ENCODE measurements at regions not wholly inside any gene's neighbourhood (a gene's known extent, or its start where the extent isn't known, plus 50 kb on each side); places are given as distances from the start of the nearest gene placed in this dataset.

DNA sequence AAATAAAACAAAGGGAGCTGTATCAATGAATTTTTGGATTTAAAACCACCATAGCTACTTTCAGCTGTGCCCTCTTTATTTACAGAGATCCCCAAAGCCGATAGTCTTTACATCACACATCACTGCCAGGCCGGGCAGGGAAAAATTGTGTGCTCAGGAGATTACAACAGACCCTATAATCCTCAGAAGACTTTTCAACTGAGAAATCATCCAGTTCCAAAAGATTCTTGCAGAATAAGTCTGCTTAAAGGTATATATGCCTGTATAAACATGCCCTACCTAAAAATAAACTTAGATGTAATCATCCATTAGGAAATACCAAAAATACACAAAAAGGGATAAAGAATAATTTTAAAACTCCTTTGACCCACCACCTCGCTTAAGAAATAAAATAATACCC, 70.1 kb upstream of the MAP1LC3B2 start:
- TF ChIP-seq, protein P1, sequence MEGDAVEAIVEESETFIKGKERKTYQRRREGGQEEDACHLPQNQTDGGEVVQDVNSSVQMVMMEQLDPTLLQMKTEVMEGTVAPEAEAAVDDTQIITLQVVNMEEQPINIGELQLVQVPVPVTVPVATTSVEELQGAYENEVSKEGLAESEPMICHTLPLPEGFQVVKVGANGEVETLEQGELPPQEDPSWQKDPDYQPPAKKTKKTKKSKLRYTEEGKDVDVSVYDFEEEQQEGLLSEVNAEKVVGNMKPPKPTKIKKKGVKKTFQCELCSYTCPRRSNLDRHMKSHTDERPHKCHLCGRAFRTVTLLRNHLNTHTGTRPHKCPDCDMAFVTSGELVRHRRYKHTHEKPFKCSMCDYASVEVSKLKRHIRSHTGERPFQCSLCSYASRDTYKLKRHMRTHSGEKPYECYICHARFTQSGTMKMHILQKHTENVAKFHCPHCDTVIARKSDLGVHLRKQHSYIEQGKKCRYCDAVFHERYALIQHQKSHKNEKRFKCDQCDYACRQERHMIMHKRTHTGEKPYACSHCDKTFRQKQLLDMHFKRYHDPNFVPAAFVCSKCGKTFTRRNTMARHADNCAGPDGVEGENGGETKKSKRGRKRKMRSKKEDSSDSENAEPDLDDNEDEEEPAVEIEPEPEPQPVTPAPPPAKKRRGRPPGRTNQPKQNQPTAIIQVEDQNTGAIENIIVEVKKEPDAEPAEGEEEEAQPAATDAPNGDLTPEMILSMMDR (IDR thresholded peaks at IDR 0.05): no peak
- TF ChIP-seq, protein P2, sequence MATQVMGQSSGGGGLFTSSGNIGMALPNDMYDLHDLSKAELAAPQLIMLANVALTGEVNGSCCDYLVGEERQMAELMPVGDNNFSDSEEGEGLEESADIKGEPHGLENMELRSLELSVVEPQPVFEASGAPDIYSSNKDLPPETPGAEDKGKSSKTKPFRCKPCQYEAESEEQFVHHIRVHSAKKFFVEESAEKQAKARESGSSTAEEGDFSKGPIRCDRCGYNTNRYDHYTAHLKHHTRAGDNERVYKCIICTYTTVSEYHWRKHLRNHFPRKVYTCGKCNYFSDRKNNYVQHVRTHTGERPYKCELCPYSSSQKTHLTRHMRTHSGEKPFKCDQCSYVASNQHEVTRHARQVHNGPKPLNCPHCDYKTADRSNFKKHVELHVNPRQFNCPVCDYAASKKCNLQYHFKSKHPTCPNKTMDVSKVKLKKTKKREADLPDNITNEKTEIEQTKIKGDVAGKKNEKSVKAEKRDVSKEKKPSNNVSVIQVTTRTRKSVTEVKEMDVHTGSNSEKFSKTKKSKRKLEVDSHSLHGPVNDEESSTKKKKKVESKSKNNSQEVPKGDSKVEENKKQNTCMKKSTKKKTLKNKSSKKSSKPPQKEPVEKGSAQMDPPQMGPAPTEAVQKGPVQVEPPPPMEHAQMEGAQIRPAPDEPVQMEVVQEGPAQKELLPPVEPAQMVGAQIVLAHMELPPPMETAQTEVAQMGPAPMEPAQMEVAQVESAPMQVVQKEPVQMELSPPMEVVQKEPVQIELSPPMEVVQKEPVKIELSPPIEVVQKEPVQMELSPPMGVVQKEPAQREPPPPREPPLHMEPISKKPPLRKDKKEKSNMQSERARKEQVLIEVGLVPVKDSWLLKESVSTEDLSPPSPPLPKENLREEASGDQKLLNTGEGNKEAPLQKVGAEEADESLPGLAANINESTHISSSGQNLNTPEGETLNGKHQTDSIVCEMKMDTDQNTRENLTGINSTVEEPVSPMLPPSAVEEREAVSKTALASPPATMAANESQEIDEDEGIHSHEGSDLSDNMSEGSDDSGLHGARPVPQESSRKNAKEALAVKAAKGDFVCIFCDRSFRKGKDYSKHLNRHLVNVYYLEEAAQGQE (IDR thresholded peaks at IDR 0.05; ENCODE audit: insufficient read depth in 1 of 2, low read depth in 2 of 2, low read length in 1 of 2): no peak
- TF ChIP-seq TCF7L2 (IDR thresholded peaks at IDR 0.05; ENCODE audit: low read depth, low read length) (no peak), POLR2AphosphoS5 (IDR thresholded peaks at IDR 0.05; ENCODE audit: low read depth, low read length) (no peak)

Measured in Panc1 (cell line).